ENCODE measurements at regions not wholly inside any gene's neighbourhood (a gene's known extent, or its start where the extent isn't known, plus 50 kb on each side); places are given as distances from the start of the nearest gene placed in this dataset.
A peak's percentile ranks its signal among the peaks of the same experiment; 100 is the strongest.

DNA sequence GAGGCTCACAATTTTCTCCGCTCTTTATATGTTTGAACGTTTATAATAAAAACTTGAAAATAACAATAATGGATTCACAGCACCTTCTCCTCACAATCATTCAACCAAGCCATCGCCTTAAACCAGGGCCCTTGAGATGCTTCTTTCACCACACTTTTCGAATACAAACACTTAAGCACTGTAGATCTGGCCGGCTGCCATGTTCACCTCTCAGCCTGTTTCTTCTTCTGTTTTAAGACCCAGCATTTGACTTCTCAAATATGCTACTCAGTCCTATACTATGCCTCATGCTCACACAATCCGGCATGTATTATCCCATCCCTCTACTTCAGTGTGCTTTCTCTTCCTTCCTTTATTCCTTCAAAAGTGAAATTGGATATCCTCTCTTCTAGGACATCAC is 280.6 kb downstream of the TFEC start:
- Histone ChIP-seq H3K4me1 (replicated peaks; ENCODE audit: insufficient read depth) (no peaks in the 10 kb centered on the region), H3F3A (ENCODE audit: insufficient read depth, low read depth) (no peaks in the 10 kb centered on the region), H3K9me2 (ENCODE audit: insufficient read depth) (no peaks in the 10 kb centered on the region), H3K36me3 (ENCODE audit: low read depth) (no peaks in the 10 kb centered on the region), H3K79me2 (ENCODE audit: low read depth) (no peaks in the 10 kb centered on the region), H4K20me1 (ENCODE audit: insufficient read depth) (no peaks in the 10 kb centered on the region), H3K9me3 (ENCODE audit: insufficient read depth, low read depth) (no peaks in the 10 kb centered on the region), H3K27ac (no peak overlapping the region), H3K4me3 (no peak overlapping the region), H3K27me3 (ENCODE audit: insufficient read depth, low read depth) (no peaks in the 10 kb centered on the region), H2AFZ (peak overlapping the region; percentile 35; the same call in 1 of the 2 replicates), H3K4me2 (no peak overlapping the region)
- no peak for DNase-seq
- no TSS peak for BruUV-seq (replicated peaks)
- intact Hi-C loops (cut with micrococcal nuclease; ENCODE audit: unreplicated experiment): no loop called here
- POLR2A ChIA-PET (ENCODE audit: unreplicated experiment): no interaction called here
- CTCF ChIA-PET: interaction anchor here (0.6 kb wide), 1 partner anchor 1680 kb away, joined by 3 read pairs; no protein-coding TSS in a partner anchor
- TF ChIP-seq EZH2 (IDR thresholded peaks at IDR 0.05; ENCODE audit: low read depth): no peak
- TF ChIP-seq, protein P1, sequence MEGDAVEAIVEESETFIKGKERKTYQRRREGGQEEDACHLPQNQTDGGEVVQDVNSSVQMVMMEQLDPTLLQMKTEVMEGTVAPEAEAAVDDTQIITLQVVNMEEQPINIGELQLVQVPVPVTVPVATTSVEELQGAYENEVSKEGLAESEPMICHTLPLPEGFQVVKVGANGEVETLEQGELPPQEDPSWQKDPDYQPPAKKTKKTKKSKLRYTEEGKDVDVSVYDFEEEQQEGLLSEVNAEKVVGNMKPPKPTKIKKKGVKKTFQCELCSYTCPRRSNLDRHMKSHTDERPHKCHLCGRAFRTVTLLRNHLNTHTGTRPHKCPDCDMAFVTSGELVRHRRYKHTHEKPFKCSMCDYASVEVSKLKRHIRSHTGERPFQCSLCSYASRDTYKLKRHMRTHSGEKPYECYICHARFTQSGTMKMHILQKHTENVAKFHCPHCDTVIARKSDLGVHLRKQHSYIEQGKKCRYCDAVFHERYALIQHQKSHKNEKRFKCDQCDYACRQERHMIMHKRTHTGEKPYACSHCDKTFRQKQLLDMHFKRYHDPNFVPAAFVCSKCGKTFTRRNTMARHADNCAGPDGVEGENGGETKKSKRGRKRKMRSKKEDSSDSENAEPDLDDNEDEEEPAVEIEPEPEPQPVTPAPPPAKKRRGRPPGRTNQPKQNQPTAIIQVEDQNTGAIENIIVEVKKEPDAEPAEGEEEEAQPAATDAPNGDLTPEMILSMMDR (conservative IDR thresholded peaks at IDR 0.05): no peak

DNA sequence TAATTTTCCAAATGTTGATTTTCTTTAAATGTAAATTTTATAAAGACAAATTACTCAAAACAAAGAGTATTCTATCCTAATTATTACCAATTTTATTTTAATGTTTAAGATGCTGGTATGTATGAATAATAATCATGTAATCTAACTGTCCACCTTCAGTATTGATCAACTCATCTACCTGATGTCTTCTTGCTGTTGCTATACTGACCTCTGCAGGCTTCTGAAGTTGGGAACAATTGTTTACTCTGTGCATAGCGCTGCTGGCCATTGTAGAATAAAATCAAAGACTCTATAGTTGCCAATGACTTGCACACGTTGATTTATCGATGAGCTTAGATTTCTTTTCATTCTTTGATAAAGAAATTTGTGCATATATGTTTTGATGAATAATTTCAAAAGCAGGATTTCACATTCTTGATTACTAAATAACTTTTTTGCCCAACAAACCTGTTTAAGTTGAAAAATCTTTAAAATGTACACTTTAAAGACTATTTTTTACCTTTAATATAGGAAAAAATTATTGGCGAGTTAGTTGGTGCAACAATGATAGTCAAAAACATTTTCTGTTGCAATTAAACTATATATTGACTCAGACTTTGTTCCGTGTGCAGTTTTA is 282.3 kb downstream of the TFEC start:
- intact Hi-C loops (cut with micrococcal nuclease; ENCODE audit: unreplicated experiment): no loop called here
- no peaks in the 10 kb centered on the region for H3K9me2 ChIP-seq (ENCODE audit: insufficient read depth)
- H4K20me1 ChIP-seq (ENCODE audit: insufficient read depth): no peaks in the 10 kb centered on the region
- no peaks in the 10 kb centered on the region for H3K27me3 ChIP-seq (ENCODE audit: insufficient read depth, low read depth)
- ChIA-PET CTCF (interaction anchor here (0.6 kb wide), 1 partner anchor 1321 kb away, joined by 9 read pairs; no protein-coding TSS in a partner anchor), POLR2A (ENCODE audit: unreplicated experiment) (no interaction called here)
- H3K27ac ChIP-seq: no peak overlapping the region
- H3K4me1 ChIP-seq (replicated peaks; ENCODE audit: insufficient read depth): no peaks in the 10 kb centered on the region
- no peak for TF ChIP-seq EZH2 (IDR thresholded peaks at IDR 0.05; ENCODE audit: low read depth)
- TF ChIP-seq, protein P1 (conservative IDR thresholded peaks at IDR 0.05): peak; percentile 45
- H2AFZ ChIP-seq: no peak overlapping the region
- H3K9me3 ChIP-seq (ENCODE audit: insufficient read depth, low read depth): no peaks in the 10 kb centered on the region
- no peak overlapping the region for H3K4me2 ChIP-seq
- H3K4me3 ChIP-seq: no peak overlapping the region
- no peaks in the 10 kb centered on the region for H3K79me2 ChIP-seq (ENCODE audit: low read depth)
- no peak for DNase-seq
- BruUV-seq (replicated peaks): no TSS peak
- no peaks in the 10 kb centered on the region for H3K36me3 ChIP-seq (ENCODE audit: low read depth)
- H3F3A ChIP-seq (ENCODE audit: insufficient read depth, low read depth): no peaks in the 10 kb centered on the region

DNA sequence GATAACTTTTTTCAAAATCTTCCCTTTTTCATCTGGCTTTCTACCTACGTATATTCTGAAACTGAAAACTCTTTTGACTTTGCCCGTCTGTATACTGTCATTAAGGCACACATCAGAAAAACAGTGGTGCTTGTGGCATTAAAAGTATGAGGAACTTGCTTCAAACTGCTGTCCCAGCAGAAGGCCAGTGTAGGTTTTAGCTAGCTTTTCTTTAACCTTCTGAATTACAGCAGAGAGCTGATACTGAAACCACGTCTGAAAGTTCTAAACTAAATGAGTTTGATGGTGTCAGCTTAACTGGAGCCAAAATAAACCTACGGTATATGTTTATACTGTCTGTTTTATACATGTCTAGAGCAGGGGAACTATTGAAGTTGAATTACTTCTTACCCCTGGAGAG is 283.4 kb downstream of the TFEC start:
- Histone ChIP-seq H3K27me3 (ENCODE audit: insufficient read depth, low read depth) (no peaks in the 10 kb centered on the region), H3K9me2 (ENCODE audit: insufficient read depth) (no peaks in the 10 kb centered on the region), H3K36me3 (ENCODE audit: low read depth) (no peaks in the 10 kb centered on the region), H3F3A (ENCODE audit: insufficient read depth, low read depth) (no peaks in the 10 kb centered on the region), H3K4me3 (no peak overlapping the region), H4K20me1 (ENCODE audit: insufficient read depth) (no peaks in the 10 kb centered on the region), H3K79me2 (ENCODE audit: low read depth) (no peaks in the 10 kb centered on the region), H3K27ac (no peak overlapping the region), H3K4me1 (replicated peaks; ENCODE audit: insufficient read depth) (no peaks in the 10 kb centered on the region), H3K4me2 (no peak overlapping the region), H2AFZ (no peak overlapping the region; the same call in 1 of the 2 replicates), H3K9me3 (ENCODE audit: insufficient read depth, low read depth) (no peaks in the 10 kb centered on the region)
- ChIA-PET CTCF (no interaction called here), POLR2A (ENCODE audit: unreplicated experiment) (interaction anchor here (0.7 kb wide), 1 partner anchor 38 kb away, joined by 5 read pairs; no protein-coding TSS in a partner anchor)
- no TSS peak for BruUV-seq (replicated peaks)
- intact Hi-C loops (cut with micrococcal nuclease; ENCODE audit: unreplicated experiment): no loop called here
- no peak for DNase-seq
- TF ChIP-seq, protein P1 (conservative IDR thresholded peaks at IDR 0.05): no peak
- no peak for TF ChIP-seq EZH2 (IDR thresholded peaks at IDR 0.05; ENCODE audit: low read depth)

All from PC-9 (cell line).